DLD1 (cell line): ENCODE measurements at regions not wholly inside any gene's neighbourhood (a gene's known extent, or its start where the extent isn't known, plus 50 kb on each side); places are given as distances from the start of the nearest gene placed in this dataset.
"Not testable (repeated sequence)": the region's sequence is repeated elsewhere in the genome, so short reads cannot be mapped to it uniquely, and the experiment has no call there.

Experiments used
- in situ Hi-C: cut with HindIII; loops from 2 replicates; pipeline ENCODE4 v1.10.0; 2017; ENCODE audit warnings: low sequenced_read_pairs

DNA sequence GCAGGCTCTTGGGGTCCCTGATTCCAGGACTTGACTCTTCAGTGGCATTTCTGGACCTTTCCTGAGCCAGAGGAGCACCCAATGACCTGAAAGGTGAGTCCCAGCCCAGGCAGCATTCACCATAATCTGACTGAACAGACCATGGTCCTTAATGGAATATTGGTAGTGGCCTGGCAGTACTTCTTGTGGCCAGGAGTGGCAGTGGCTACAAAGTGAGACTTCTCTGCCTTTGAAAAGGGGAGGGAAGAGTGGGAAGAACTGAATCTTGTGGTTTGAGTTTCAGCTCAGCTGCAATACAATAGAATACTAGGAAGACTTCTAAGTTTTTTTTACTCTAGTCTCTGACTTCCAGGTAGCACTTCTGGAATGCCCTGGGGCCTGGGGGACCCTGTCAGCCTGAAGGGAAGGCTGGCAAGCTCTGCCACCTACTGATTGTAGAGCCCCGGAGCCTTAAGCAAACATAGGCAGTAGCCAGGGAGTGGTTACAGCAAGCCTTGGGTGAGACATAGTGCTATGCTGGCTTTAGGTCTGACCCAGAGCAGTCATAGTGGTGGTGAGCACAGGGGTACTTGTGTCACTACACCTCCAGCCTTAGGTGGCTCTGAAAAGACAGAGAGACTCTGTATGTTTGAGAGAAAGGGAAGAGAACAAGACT lies 674.2 kb upstream of the MANEA start:
- in situ Hi-C loops = no loop called here

DNA sequence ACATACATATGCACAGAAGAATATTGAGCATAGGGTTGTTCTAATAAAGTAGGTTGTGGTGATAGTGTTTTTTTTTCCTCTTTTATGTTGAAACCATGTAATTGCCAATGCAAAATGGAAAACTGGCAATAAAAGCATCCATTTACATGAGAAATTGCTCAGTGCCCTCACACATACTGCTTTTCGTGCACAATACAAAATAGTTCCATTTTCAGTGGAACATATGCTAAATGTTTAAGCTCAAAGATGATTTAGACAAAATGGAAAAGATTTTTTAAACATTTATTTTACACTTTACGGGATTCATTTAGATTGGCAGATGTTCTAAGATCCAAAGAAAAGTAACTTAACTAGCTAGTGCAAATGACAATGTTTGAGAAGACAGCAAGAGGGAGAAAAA lies 678.1 kb upstream of the MANEA start:
- in situ Hi-C loops = no loop called here

DNA sequence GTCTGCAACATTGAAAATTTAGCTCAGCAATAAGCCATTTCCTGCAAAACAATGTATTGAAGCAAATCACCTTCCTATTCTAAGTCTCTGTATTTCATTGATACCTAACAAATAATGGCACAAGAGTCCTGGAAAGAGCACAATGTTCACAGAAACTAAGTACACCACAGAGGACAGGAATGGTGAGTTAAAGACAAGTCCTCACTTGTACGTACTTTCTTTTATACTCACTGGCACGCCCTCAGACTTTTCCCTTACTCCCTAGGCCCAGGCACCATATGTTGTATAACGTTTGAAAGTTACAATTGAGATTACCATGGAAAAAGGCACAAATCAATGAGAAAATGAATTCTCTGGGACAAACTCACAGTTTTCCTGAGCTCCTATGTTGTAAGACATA lies 683.0 kb upstream of the MANEA start:
- in situ Hi-C loops = no loop called here

DNA sequence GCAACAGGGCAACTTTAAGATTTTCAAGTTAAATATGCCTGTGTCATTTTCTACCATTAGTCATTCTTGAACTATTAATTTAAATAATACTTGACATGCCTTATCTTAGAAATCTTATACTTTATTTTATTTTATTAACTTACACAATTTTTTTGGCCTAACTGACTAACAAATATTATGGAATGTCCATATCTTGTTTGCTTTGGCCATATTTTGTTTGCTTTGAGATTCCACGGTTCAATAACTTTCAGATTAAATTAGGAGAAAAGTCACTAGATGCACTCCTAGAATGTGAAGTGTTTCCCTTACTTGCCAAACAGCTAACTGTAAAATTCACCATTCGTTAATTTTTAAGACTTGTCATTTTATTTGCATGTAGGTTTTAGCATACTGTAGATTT lies 684.0 kb upstream of the MANEA start:
- in situ Hi-C loops = no loop called here

DNA sequence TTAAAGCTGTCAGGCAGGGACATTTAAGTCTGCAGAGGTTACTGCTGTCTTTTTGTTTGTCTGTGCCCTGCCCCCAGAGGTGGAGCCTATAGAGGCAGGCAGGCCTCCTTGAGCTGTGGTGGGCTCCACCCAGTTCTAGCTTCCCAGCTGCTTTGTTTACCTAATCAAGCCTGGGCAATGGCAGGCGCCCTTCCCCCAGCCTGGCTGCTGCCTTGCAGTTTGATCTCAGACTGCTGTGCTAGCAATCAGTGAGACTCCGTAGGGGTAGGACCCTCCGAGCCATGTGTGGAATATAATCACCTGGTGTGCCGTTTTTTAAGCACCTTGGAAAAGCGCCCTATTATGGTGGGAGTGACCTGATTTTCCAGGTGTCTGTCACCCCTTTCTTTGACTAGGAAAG lies 703.5 kb upstream of the MANEA start:
- in situ Hi-C loops = not testable (repeated sequence)

DNA sequence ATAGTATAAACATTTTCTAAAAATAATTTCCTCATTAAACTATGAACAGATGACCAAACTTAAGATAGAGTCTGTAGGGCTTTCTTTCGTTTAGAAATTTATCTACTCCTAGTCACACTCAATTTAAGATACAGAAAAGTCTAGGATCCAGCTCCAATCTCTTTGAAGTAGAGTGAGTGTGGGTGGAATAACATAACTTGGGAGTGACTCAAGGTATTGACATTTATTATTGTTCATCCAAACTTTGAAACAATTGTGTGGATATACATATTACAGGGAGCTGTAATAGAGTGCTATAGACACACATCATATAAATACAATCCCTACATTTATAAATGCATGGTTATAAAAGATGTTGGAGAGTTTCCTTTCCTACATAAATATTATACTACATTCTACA lies 715.2 kb upstream of the MANEA start:
- in situ Hi-C loops = no loop called here

DNA sequence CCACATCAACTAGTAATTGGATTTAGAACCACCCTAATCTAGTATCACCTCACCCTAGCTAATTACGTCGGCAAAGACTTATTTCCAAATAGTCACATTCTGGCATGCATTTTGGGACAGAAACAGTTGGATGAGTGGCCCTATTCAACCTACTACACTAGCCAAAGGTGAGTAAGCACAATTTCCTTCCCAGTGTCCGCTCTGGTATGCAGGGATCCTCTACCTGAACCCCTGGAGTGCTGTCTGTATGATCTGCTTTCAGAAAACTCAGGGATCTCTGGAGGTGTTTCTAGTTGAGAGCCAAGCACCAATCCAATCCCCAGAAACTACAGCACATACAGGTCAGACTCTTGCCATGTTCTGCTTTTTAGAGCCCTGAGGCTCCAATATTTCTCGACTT lies 717.4 kb upstream of the MANEA start:
- in situ Hi-C loops = no loop called here

DNA sequence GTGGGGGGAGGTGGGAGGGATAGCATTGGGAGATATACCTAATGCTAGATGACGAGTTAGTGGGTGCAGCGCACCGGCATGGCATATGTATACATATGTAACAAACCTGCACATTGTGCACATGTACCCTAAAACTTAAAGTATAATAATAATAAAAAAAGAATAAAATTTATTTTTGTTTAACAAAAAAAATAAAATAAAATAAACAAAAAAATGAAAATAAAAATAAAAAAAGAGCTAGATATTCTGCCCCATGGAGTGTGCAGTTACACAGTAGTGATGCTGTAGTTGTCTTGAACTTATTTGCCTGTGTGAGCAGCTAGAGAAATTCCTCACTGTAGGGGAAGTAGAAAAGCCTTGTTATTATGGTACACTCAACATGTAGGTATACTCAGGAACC lies 720.3 kb upstream of the MANEA start:
- in situ Hi-C loops = not testable (repeated sequence)

DNA sequence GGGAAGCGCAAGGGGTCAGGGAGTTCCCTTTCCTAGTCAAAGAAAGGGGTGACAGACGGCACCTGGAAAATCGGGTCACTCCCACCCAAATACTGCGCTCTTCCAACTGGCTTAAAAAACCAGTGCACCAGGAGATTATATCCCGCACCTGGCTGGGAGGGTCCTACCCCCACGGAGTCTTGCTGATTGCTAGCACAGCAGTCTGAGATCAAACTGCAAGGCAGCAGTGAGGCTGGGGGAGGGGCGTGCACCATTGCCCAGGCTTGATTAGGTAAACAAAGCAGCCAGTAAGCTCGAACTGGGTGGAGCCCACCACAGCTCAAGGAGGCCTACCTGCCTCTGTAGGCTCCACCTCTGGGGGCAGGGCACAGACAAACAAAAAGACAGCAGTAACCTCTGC lies 726.0 kb upstream of the MANEA start:
- in situ Hi-C loops = not testable (repeated sequence)

DNA sequence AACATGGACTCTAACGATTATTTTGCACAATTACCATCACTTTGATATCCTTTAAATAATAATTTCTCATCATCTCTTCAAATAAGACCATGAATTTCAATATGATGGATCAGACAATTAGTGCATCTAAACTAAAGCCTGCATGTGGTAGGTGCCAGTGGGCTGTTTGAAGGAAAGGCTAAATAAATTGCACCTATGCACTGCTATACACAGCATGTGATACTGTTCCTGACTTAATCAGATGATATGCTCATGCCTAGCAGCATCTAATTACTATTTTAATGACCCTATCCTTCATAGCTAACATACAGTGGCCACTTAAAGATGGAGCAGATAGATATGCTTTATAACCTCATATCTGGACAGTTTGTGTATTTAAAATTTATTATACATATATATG lies 731.6 kb upstream of the MANEA start:
- in situ Hi-C loops = no loop called here

DNA sequence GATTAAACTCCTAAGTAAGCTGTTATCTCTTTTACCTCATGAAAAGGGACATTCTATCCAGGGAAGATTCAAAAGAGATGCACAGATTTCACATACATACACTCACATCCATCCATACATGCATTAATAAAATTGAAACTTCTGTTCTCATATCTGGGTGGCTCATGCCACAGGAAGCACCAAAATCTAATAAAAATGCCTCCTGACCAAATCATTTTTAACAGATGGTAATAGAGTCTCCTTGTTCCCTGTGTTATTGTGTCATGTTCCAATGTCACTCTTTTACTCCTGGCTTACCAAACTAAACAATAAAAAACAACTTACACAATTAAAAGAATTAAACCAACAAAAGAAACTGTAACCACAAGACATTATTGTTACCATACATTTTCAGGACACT lies 742.1 kb upstream of the MANEA start:
- in situ Hi-C loops = no loop called here

DNA sequence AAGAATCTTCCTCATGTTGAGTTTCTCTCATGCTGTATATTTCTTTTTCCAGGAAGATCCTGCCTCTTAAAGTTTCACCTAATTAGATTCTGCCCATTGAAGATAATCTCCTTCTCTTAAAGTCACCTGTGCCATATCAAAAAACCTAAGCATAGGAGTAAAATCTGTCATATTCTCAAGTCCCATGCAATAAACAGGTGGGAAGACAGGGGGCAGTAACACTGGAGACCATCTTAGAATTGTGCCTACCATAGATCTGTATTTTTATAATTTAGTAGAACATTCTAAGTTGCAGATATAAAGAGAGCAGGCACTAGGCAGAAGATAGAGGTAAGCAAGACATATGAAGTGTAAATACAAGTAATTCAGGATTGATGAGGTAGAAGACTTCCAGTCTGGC lies 763.5 kb upstream of the MANEA start:
- in situ Hi-C loops = no loop called here

DNA sequence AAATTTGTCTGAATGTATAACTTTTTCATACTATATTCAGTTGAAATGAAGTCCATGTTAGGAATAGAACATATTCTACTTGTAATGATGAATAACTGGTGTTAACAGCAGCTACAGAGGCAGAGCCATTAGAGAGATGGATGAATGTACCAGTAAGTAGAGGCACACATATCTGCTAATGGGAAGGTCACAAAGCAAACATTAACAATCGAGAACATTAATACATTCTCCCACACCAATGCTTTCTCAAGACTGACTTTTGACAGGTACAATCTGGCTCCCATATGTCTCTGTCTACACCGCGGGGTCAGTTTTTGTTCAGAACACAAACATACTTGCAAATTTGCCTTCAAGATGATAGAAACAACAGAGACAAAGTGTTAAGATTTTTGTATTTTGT lies 776.0 kb upstream of the MANEA start:
- in situ Hi-C loops = no loop called here

DNA sequence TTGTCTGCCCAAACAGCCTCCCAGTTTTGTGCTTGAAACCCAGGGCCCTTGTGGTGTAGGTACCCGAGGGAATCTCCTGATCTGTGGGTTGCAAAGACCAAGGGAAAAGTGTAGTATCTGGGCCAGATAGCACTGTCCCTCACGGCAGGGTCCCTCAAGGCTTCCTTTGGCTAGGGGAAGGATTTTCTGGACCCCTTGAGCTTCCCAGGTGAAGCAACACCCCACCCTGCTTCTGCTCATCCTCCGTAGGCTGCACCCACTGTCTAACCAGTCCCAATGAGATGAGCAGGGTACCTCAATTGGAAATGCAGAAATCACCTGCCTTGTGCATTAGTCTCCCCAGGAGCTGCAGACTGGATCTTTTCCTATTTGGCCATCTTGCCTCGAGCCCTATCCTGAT lies 791.8 kb upstream of the MANEA start:
- in situ Hi-C loops = no loop called here

DNA sequence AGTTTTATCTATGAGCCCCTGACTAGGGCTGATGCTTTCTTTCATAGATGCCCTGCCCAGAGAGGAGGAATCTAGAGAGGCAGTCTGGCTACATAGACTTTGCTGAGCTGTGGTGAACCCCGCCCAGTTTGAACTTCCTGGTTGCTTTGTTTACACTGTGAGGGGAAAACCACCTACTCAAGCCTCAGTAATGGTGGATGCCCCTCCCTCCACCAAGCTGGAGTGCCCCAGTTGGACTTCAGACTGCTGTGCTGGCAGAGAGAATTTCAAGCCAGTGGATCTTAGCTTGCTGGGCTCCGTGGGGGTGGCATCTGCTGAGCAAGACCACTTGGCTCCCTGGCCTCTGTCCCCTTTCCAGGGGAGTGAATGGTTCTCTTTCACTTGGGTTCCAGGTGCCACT lies 792.3 kb upstream of the MANEA start:
- in situ Hi-C loops = not testable (repeated sequence)

DNA sequence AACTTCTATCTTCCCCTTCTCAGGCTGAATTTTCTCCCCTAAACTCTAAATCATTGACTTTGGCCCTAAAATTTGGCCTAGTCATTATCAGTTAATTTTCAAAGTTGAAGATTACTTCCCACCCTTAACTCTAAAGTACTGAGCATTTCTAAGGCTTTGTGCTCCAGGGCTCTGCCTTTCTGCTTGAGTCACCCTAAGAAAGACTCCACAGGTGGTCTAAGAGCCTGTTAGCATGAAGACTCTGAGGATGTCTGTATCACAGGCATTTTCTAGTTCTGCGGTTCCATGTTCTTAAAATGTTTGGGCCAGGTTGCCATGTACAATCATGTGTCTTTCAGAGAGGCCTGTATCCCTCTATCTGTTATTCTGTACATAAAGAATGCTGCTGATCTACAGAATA lies 808.1 kb upstream of the MANEA start:
- in situ Hi-C loops = no loop called here

DNA sequence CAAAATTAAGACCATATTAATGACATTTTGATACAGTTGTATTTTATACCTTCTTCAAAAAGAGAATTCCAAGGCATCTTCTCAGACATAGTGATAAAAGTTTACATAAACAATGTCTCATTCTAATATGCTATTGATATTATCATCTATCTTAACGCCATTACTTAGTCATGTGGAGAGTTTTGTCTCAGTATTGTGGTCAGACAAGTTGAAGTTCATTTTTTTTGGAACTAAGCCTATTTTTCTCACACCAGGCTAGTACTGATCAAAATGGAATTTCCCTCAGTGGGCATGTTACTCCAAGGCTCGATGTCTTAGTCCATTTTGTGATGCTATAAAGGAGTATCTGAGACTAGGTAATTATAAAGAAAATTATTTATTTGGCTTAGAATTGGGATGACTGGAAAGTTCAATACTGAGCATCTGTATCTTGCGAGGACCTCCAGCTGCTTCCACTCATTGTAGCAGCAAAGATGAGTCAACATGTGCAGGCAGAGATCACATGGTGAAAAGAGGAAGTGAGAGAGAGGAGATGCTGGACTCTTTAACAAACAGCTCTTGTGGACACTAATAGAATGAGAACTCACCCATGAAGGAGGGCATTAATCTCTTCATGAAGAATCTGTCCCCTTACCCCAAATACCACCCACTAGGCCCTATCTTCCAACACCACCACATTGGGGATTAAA lies 825.5 kb upstream of the MANEA start:
- in situ Hi-C loops = no loop called here

DNA sequence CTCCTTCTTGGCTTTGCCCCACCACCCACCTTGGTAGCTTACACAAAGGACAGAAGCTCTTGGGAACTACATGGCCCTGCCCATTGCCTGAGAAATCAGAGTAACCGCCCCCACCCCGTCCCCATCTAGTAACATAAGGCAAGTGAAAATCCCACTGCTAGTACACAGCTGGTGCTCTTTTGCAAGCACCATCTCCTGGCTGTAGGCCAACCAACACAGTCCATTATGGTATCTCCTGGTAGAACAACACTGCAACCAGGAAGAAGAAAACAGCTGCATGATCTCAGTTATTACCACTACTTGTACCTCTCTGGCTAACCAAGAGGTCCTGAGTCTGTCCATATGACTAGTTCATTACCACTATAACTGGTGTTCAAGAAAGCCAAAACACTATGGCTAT lies 841.1 kb upstream of the MANEA start:
- in situ Hi-C loops = no loop called here

DNA sequence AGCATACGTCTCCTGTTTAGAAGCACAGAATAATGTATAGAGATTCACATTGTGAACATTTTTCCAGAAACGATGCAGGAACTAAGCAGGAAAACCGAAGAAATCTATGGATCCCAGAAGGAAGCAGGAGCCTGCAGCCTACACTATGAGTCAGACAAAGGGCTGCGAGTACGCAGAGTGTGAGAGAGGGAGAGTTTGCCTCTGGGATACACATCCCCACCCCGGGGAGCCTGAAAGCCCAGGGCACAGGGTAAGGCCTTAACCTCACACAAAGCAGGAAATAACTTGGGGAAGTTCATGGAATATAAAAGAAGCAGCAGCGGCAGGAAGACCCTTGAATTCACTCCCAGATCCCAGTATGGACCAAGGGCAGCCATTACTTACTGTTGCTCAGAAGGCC lies 842.1 kb upstream of the MANEA start:
- in situ Hi-C loops = no loop called here

DNA sequence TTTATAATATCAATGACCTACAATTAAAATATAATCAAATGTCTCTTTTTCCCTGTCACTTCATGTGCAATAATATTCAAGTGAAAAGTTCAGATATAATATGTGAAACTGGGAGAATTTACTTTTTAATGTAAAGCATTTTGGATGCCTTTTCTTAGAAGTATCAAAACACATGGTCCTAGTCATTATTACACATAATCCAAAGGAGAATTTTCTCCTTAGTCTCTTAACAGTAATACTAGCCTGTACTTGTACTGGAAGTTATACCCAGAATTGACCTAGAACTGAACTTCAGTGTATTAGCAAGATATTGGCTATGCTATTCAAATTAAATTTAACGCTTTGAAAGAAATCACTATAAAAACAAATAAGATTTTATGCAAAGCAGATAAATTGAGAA lies 842.6 kb upstream of the MANEA start:
- in situ Hi-C loops = no loop called here

DNA sequence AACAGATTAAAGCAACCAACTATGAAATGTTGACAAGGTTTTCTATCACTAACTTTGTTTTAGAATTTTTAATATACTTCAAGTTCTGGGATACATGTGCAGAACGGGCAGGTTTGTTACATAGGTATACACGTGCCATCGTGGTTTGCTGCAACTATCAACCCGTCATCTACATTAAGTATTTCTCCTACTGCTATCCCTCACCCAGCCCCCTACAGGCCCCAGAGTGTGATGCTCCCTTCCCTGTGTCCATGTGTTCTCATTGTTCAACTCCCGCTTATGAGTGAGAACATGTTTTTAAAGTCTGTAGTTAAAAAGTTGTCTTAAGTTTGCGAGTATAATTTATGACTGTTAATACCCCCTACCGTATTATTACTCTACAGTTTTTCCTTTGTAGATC lies 844.3 kb upstream of the MANEA start:
- in situ Hi-C loops = no loop called here

DNA sequence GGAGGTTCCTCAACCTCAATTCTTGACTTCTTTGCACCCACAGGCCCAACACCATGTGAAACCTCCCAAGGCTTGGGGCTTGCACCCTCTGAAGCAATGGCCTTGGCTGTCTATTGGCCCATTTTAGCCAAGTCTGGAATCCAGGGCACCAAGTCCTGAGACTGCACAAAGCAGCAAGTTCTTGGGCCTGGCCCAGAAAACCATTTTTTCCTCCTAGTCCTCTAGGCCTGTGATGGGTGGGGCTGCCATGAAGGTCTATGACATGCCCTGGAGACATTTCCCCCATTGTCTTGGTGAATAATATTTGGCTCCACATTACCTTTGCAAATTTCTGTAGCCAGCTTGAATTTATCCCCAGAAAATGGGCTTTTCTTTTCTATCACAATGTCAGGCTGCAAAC lies 849.6 kb upstream of the MANEA start:
- in situ Hi-C loops = no loop called here

DNA sequence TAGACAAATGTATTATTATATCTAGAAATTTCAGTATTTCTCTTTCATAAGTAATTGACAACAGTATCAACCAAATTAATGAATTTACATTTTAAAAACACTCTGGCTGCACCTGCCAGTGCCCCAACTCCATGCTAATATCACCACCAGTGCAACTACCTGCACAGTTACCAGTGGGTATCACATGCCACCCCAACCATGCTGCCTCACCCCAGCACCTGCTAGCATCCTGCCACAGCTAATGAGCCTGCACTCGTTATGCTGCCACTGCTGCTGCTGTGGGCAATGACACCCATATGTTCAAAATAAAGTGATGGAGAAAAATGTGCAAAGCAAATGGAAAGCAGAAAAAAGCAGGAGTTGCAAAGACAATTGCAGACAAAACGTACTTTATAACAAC lies 855.9 kb upstream of the MANEA start:
- in situ Hi-C loops = no loop called here
